ENCODE measurements at regions not wholly inside any gene's neighbourhood (a gene's known extent, or its start where the extent isn't known, plus 50 kb on each side); places are given as distances from the start of the nearest gene placed in this dataset.
"Not testable (repeated sequence)": the region's sequence is repeated elsewhere in the genome, so short reads cannot be mapped to it uniquely, and the experiment has no call there.

GRCh38 chr5:54389399-54389798 is 66.1 kb upstream of the HSPB3 start:
- TF ChIP-seq RAD21 (IDR thresholded peaks at IDR 0.05); CTCF (IDR thresholded peaks at IDR 0.05; ENCODE audit: low read depth, low read length, missing input control); FOXA1 (IDR thresholded peaks at IDR 0.05); YY1 (IDR thresholded peaks at IDR 0.05): not testable (repeated sequence)
